ENCODE measurements at regions not wholly inside any gene's neighbourhood (a gene's known extent, or its start where the extent isn't known, plus 50 kb on each side); places are given as distances from the start of the nearest gene placed in this dataset.

GRCh38 chr20:63076421-63076820 is 69.7 kb upstream of the BHLHE23 start:
- Histone ChIP-seq H3K36me3 (ENCODE audit: control insufficient read depth in 1 of 2, insufficient read depth in 2 of 2, low read length in 2 of 2) (no peaks in the 10 kb centered on the region), H3K9me3 (ENCODE audit: control insufficient read depth in 1 of 2, low read length in 2 of 2) (peaks cover 3 to 39% of the 10 kb centered on the region in 2 donors), H3K4me3 (ENCODE audit: low read depth in 1 of 2, low read length in 2 of 2) (peak overlapping the region in 1 of 2 donors; percentile 22), H3K4me1 (ENCODE audit: control insufficient read depth in 1 of 2, insufficient read depth in 2 of 2, low read length in 2 of 2) (no peaks in the 10 kb centered on the region), H3K27ac (ENCODE audit: low read length) (no peak overlapping the region), H3K27me3 (ENCODE audit: low read depth, low read length) (peaks cover 6% of the 10 kb centered on the region)

GRCh38 chr20:63074631-63075030 is 67.9 kb upstream of the BHLHE23 start:
- Histone ChIP-seq H3K27ac (ENCODE audit: low read length) (no peak overlapping the region), H3K36me3 (ENCODE audit: control insufficient read depth in 1 of 2, insufficient read depth in 2 of 2, low read length in 2 of 2) (no peaks in the 10 kb centered on the region), H3K4me1 (ENCODE audit: control insufficient read depth in 1 of 2, insufficient read depth in 2 of 2, low read length in 2 of 2) (no peaks in the 10 kb centered on the region), H3K4me3 (ENCODE audit: low read depth in 1 of 2, low read length in 2 of 2) (no peak overlapping the region), H3K9me3 (ENCODE audit: control insufficient read depth in 1 of 2, low read length in 2 of 2) (peaks cover 3 to 32% of the 10 kb centered on the region in 2 donors), H3K27me3 (ENCODE audit: low read depth, low read length) (peaks cover 9% of the 10 kb centered on the region)

- peaks cover 9% of the 10 kb centered on the region for H3K27me3 ChIP-seq (ENCODE audit: low read depth, low read length)
- peaks cover 0 to 32% of the 10 kb centered on the region in 2 donors for H3K9me3 ChIP-seq (ENCODE audit: control insufficient read depth in 1 of 2, low read length in 2 of 2)
- H3K36me3 ChIP-seq (ENCODE audit: control insufficient read depth in 1 of 2, insufficient read depth in 2 of 2, low read length in 2 of 2): no peaks in the 10 kb centered on the region
- H3K4me3 ChIP-seq (ENCODE audit: low read depth in 1 of 2, low read length in 2 of 2): no peak overlapping the region
- no peak overlapping the region for H3K27ac ChIP-seq (ENCODE audit: low read length)
- H3K4me1 ChIP-seq (ENCODE audit: control insufficient read depth in 1 of 2, insufficient read depth in 2 of 2, low read length in 2 of 2): no peaks in the 10 kb centered on the region
Measured at GRCh38 chr20:63074182-63074581, 67.4 kb upstream of the BHLHE23 start.

GRCh38 chr20:63073738-63074065 is 66.9 kb upstream of the BHLHE23 start:
- H3K4me3 ChIP-seq (ENCODE audit: low read depth in 1 of 2, low read length in 2 of 2): no peak overlapping the region
- H3K9me3 ChIP-seq (ENCODE audit: control insufficient read depth in 1 of 2, low read length in 2 of 2): peaks cover 0 to 30% of the 10 kb centered on the region in 2 donors
- peaks cover 9% of the 10 kb centered on the region for H3K27me3 ChIP-seq (ENCODE audit: low read depth, low read length)
- no peaks in the 10 kb centered on the region for H3K36me3 ChIP-seq (ENCODE audit: control insufficient read depth in 1 of 2, insufficient read depth in 2 of 2, low read length in 2 of 2)
- H3K4me1 ChIP-seq (ENCODE audit: control insufficient read depth in 1 of 2, insufficient read depth in 2 of 2, low read length in 2 of 2): no peaks in the 10 kb centered on the region
- H3K27ac ChIP-seq (ENCODE audit: low read length): no peak overlapping the region

GRCh38 chr20:63072991-63073737 is 66.4 kb upstream of the BHLHE23 start:
- H3K27me3 ChIP-seq (ENCODE audit: low read depth, low read length): peaks cover 11% of the 10 kb centered on the region
- no peak overlapping the region for H3K27ac ChIP-seq (ENCODE audit: low read length)

GRCh38 chr20:63072231-63072791 is 65.5 kb upstream of the BHLHE23 start:
- no peak overlapping the region for H3K4me3 ChIP-seq (ENCODE audit: low read depth in 1 of 2, low read length in 2 of 2)
- peaks cover 0 to 16% of the 10 kb centered on the region in 2 donors for H3K9me3 ChIP-seq (ENCODE audit: control insufficient read depth in 1 of 2, low read length in 2 of 2)
- H3K4me1 ChIP-seq (ENCODE audit: control insufficient read depth in 1 of 2, insufficient read depth in 2 of 2, low read length in 2 of 2): no peaks in the 10 kb centered on the region
- H3K27me3 ChIP-seq (ENCODE audit: low read depth, low read length): peaks cover 13% of the 10 kb centered on the region
- H3K27ac ChIP-seq (ENCODE audit: low read length): no peak overlapping the region
- no peaks in the 10 kb centered on the region for H3K36me3 ChIP-seq (ENCODE audit: control insufficient read depth in 1 of 2, insufficient read depth in 2 of 2, low read length in 2 of 2)

More at GRCh38 chr20:63072991-63073737, 66.4 kb upstream of the BHLHE23 start:
- Histone ChIP-seq H3K9me3 (ENCODE audit: control insufficient read depth in 1 of 2, low read length in 2 of 2) (peaks cover 0 to 24% of the 10 kb centered on the region in 2 donors), H3K4me1 (ENCODE audit: control insufficient read depth in 1 of 2, insufficient read depth in 2 of 2, low read length in 2 of 2) (no peaks in the 10 kb centered on the region), H3K4me3 (ENCODE audit: low read depth in 1 of 2, low read length in 2 of 2) (no peak overlapping the region), H3K36me3 (ENCODE audit: control insufficient read depth in 1 of 2, insufficient read depth in 2 of 2, low read length in 2 of 2) (no peaks in the 10 kb centered on the region)

GRCh38 chr20:63071541-63072181 is 64.9 kb upstream of the BHLHE23 start:
- H3K4me3 ChIP-seq (ENCODE audit: low read depth in 1 of 2, low read length in 2 of 2): no peak overlapping the region
- H3K27me3 ChIP-seq (ENCODE audit: low read depth, low read length): peaks cover 13% of the 10 kb centered on the region

GRCh38 chr20:63070771-63071540 is 64.2 kb upstream of the BHLHE23 start:
- Histone ChIP-seq H3K36me3 (ENCODE audit: control insufficient read depth in 1 of 2, insufficient read depth in 2 of 2, low read length in 2 of 2) (no peaks in the 10 kb centered on the region), H3K4me3 (ENCODE audit: low read depth in 1 of 2, low read length in 2 of 2) (no peak overlapping the region), H3K27me3 (ENCODE audit: low read depth, low read length) (peaks cover 13% of the 10 kb centered on the region), H3K9me3 (ENCODE audit: control insufficient read depth in 1 of 2, low read length in 2 of 2) (peaks cover 0 to 8% of the 10 kb centered on the region in 2 donors), H3K4me1 (ENCODE audit: control insufficient read depth in 1 of 2, insufficient read depth in 2 of 2, low read length in 2 of 2) (no peaks in the 10 kb centered on the region), H3K27ac (ENCODE audit: low read length) (no peak overlapping the region)

More at GRCh38 chr20:63071541-63072181, 64.9 kb upstream of the BHLHE23 start:
- H3K36me3 ChIP-seq (ENCODE audit: control insufficient read depth in 1 of 2, insufficient read depth in 2 of 2, low read length in 2 of 2): no peaks in the 10 kb centered on the region
- H3K27ac ChIP-seq (ENCODE audit: low read length): no peak overlapping the region
- no peaks in the 10 kb centered on the region for H3K4me1 ChIP-seq (ENCODE audit: control insufficient read depth in 1 of 2, insufficient read depth in 2 of 2, low read length in 2 of 2)
- peaks cover 0 to 14% of the 10 kb centered on the region in 2 donors for H3K9me3 ChIP-seq (ENCODE audit: control insufficient read depth in 1 of 2, low read length in 2 of 2)

GRCh38 chr20:63070301-63070625 is 63.5 kb upstream of the BHLHE23 start:
- Histone ChIP-seq H3K27me3 (ENCODE audit: low read depth, low read length) (peaks cover 13% of the 10 kb centered on the region), H3K4me1 (ENCODE audit: control insufficient read depth in 1 of 2, insufficient read depth in 2 of 2, low read length in 2 of 2) (no peaks in the 10 kb centered on the region), H3K9me3 (ENCODE audit: control insufficient read depth in 1 of 2, low read length in 2 of 2) (peaks cover 0 to 5% of the 10 kb centered on the region in 2 donors), H3K36me3 (ENCODE audit: control insufficient read depth in 1 of 2, insufficient read depth in 2 of 2, low read length in 2 of 2) (no peaks in the 10 kb centered on the region), H3K27ac (ENCODE audit: low read length) (no peak overlapping the region), H3K4me3 (ENCODE audit: low read depth in 1 of 2, low read length in 2 of 2) (no peak overlapping the region)

GRCh38 chr20:63068711-63069367 is 62.1 kb upstream of the BHLHE23 start:
- no peaks in the 10 kb centered on the region for H3K36me3 ChIP-seq (ENCODE audit: control insufficient read depth in 1 of 2, insufficient read depth in 2 of 2, low read length in 2 of 2)
- no peaks in the 10 kb centered on the region for H3K9me3 ChIP-seq (ENCODE audit: control insufficient read depth in 1 of 2, low read length in 2 of 2)
- no peak overlapping the region for H3K27ac ChIP-seq (ENCODE audit: low read length)
- peaks cover 13% of the 10 kb centered on the region for H3K27me3 ChIP-seq (ENCODE audit: low read depth, low read length)
- no peaks in the 10 kb centered on the region for H3K4me1 ChIP-seq (ENCODE audit: control insufficient read depth in 1 of 2, insufficient read depth in 2 of 2, low read length in 2 of 2)
- H3K4me3 ChIP-seq (ENCODE audit: low read depth in 1 of 2, low read length in 2 of 2): no peak overlapping the region
